DMS53 treated with DMSO at 0.1 percent for 48 hours (cell line): ENCODE measurements at regions not wholly inside any gene's neighbourhood (a gene's known extent, or its start where the extent isn't known, plus 50 kb on each side); places are given as distances from the start of the nearest gene placed in this dataset.

Source experiments
- DNase-seq: peaks from one replicate; lab custom pipeline; 2025; ENCODE audit not compliant: unreplicated experiment; lab: John Stamatoyannopoulos, UW

- no peak for DNase-seq
These were observed 256.9 kb downstream of the NDUFA10 start for GRCh38 chr2:239768031-239768790.

GRCh38 chr2:239767021-239767905 is 257.9 kb downstream of the NDUFA10 start:
- no peak for DNase-seq

GRCh38 chr2:239765911-239766310 is 259.2 kb downstream of the NDUFA10 start:
- no peak for DNase-seq

GRCh38 chr2:239765076-239765845 is 259.9 kb downstream of the NDUFA10 start:
- no peak for DNase-seq

GRCh38 chr2:239763433-239764097 is 261.6 kb downstream of the NDUFA10 start:
- no peak for DNase-seq

GRCh38 chr2:239762655-239763269 is 262.4 kb downstream of the NDUFA10 start:
- DNase-seq: no peak

- no peak for DNase-seq
These were observed 263.0 kb downstream of the NDUFA10 start for GRCh38 chr2:239762106-239762505.

- DNase-seq: no peak
These were observed 264.5 kb downstream of the NDUFA10 start for GRCh38 chr2:239760596-239760995.

- DNase-seq: no peak
These were observed 266.8 kb downstream of the NDUFA10 start for GRCh38 chr2:239758279-239758877.

- no peak for DNase-seq
These were observed 268.1 kb downstream of the NDUFA10 start for GRCh38 chr2:239756790-239757760.

- no peak for DNase-seq
These were observed 268.9 kb downstream of the NDUFA10 start for GRCh38 chr2:239756031-239756789.

GRCh38 chr2:239753401-239753837 is 271.7 kb downstream of the NDUFA10 start:
- DNase-seq: no peak

GRCh38 chr2:239752951-239753350 is 272.2 kb downstream of the NDUFA10 start:
- no peak for DNase-seq

- no peak for DNase-seq
These were observed 273.3 kb downstream of the NDUFA10 start for GRCh38 chr2:239751679-239752355.

- DNase-seq: no peak
These were observed 274.0 kb downstream of the NDUFA10 start for GRCh38 chr2:239750929-239751678.

GRCh38 chr2:239750045-239750835 is 274.9 kb downstream of the NDUFA10 start:
- no peak for DNase-seq
